Testis (tissue), 2 donors: ENCODE measurements at regions not wholly inside any gene's neighbourhood (a gene's known extent, or its start where the extent isn't known, plus 50 kb on each side); places are given as distances from the start of the nearest gene placed in this dataset.

Experiments used
- POLR2A ChIP-seq: fragments of 450-650 bp; IDR thresholded peaks from one replicate; pipeline ENCODE4 v1.6.1; 2017; ENCODE audit warnings: antibody characterized with exemption, mild to moderate bottlenecking, moderate library complexity
- TF ChIP-seq, protein P1 (sequence below), 3 experiments: fragments of 450-650 bp in 2 of 3; fragments of 200-600 bp in 1 of 3; sonication (generic) in 1 of 3; IDR thresholded peaks; one replicate each; pipeline ENCODE4 v1.5.1; 2016 to 2019; ENCODE audit warnings: antibody characterized with exemption in 3 of 3, mild to moderate bottlenecking in 2 of 3, moderate library complexity in 1 of 3

DNA sequence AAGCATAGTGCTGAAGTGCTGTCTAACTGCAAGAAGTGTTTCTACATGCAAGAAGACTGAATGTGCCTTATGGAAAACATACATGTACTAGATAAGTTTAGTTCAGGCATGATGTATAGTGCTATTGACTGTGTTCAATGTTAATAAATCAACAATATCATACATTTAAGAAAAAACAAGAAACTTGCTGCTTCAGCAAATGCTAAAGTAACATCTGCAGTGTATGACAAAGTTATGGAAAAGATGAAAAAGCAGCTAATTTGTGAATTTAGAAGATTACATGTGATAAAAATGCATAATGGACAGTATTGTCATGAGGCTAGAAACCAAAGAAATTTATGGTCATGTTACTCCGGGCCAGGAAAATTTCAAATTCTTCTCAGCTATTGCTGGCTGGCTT lies 174.9 kb upstream of the SPTLC3 start:
- TF ChIP-seq, protein P1, sequence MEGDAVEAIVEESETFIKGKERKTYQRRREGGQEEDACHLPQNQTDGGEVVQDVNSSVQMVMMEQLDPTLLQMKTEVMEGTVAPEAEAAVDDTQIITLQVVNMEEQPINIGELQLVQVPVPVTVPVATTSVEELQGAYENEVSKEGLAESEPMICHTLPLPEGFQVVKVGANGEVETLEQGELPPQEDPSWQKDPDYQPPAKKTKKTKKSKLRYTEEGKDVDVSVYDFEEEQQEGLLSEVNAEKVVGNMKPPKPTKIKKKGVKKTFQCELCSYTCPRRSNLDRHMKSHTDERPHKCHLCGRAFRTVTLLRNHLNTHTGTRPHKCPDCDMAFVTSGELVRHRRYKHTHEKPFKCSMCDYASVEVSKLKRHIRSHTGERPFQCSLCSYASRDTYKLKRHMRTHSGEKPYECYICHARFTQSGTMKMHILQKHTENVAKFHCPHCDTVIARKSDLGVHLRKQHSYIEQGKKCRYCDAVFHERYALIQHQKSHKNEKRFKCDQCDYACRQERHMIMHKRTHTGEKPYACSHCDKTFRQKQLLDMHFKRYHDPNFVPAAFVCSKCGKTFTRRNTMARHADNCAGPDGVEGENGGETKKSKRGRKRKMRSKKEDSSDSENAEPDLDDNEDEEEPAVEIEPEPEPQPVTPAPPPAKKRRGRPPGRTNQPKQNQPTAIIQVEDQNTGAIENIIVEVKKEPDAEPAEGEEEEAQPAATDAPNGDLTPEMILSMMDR (IDR thresholded peaks at IDR 0.05): no peak
- no peak for TF ChIP-seq POLR2A
